Upper lobe of left lung (tissue), 4 donors: ENCODE measurements at regions not wholly inside any gene's neighbourhood (a gene's known extent, or its start where the extent isn't known, plus 50 kb on each side); places are given as distances from the start of the nearest gene placed in this dataset.

Experiments
- CTCF ChIP-seq, 6 experiments: fragments of 450-650 bp in 4 of 6; fragments of 200-600 bp in 2 of 6; sonication (generic) in 2 of 6; IDR thresholded peaks; one replicate each; pipeline ENCODE4 v1.5.1; 2016 to 2019; ENCODE audit warnings: antibody characterized with exemption in 6 of 6
- EP300 ChIP-seq, 4 donors: sonication (generic); formaldehyde crosslinking; IDR thresholded peaks; one replicate each; pipeline ENCODE4 v1.5.1; 2017; ENCODE audit warnings: antibody characterized with exemption in 4 of 4, control low read depth in 2 of 4
- POLR2A ChIP-seq, 4 donors: fragments of 450-650 bp; IDR thresholded peaks; one replicate each; pipeline ENCODE4 v1.5.1; 2016 to 2017; ENCODE audit warnings: antibody characterized with exemption in 4 of 4, mild to moderate bottlenecking in 2 of 4
- POLR2AphosphoS5 ChIP-seq, 2 donors: sonication (generic); formaldehyde crosslinking; IDR thresholded peaks; one replicate each; pipeline ENCODE4 v1.5.1; 2017; ENCODE audit warnings: antibody characterized with exemption in 2 of 2

GRCh38 chr6:9370480-9370879, 935.1 kb upstream of the SLC35B3 start:
- TF ChIP-seq CTCF (IDR thresholded peaks at IDR 0.05) = no peak
- TF ChIP-seq POLR2AphosphoS5 (IDR thresholded peaks at IDR 0.05) = no peak
- TF ChIP-seq POLR2A (IDR thresholded peaks at IDR 0.05) = no peak
- TF ChIP-seq EP300 (IDR thresholded peaks at IDR 0.05) = no peak
